DOHH2 (cell line): ENCODE measurements at regions not wholly inside any gene's neighbourhood (a gene's known extent, or its start where the extent isn't known, plus 50 kb on each side); places are given as distances from the start of the nearest gene placed in this dataset.
A peak's percentile ranks its signal among the peaks of the same experiment; 100 is the strongest.

Experiments used
- H3F3A ChIP-seq: fragments of 200-600 bp; sonication (generic), shearing (Covaris generic); 2 replicates; pipeline ENCODE4 v1.6.0; 2016; ENCODE audit warnings: antibody characterized with exemption, mild to moderate bottlenecking; ENCODE audit not compliant: control insufficient read depth, insufficient read depth
- H3K27ac ChIP-seq: fragments of 200-600 bp; sonication (generic); 2 replicates; pipeline ENCODE4 v1.5.1; 2014; ENCODE audit warnings: low read depth, mild to moderate bottlenecking, low read length, moderate library complexity
- H3K27me3 ChIP-seq: fragments of 200-600 bp; sonication (generic); 2 replicates; pipeline ENCODE4 v1.6.1; 2014; ENCODE audit warnings: mild to moderate bottlenecking, low read length, mixed read lengths; ENCODE audit not compliant: control insufficient read depth
- H3K36me3 ChIP-seq: fragments of 200-600 bp; sonication (generic); 2 replicates; pipeline ENCODE4 v1.6.1; 2014; ENCODE audit warnings: mild to moderate bottlenecking, low read length, moderate library complexity, mixed read lengths; ENCODE audit not compliant: control insufficient read depth
- H3K4me1 ChIP-seq: fragments of 200-600 bp; sonication (generic); 2 replicates; pipeline ENCODE4 v1.6.1; 2014; ENCODE audit warnings: mild to moderate bottlenecking, low read length, mixed read lengths; ENCODE audit not compliant: control insufficient read depth
- H3K4me2 ChIP-seq: fragments of 200-600 bp; sonication (generic); 2 replicates; pipeline ENCODE4 v1.6.0; 2014; ENCODE audit warnings: mild to moderate bottlenecking, low read length, moderate library complexity
- H3K4me3 ChIP-seq: fragments of 200-600 bp; sonication (generic); 2 replicates; pipeline ENCODE4 v1.5.1; 2014; ENCODE audit warnings: mild to moderate bottlenecking, low read length, mixed read lengths
- H3K79me2 ChIP-seq: fragments of 200-600 bp; sonication (generic); 2 replicates; pipeline ENCODE4 v1.6.1; 2014; ENCODE audit warnings: mild to moderate bottlenecking, low read length, mixed read lengths; ENCODE audit not compliant: control insufficient read depth
- H3K9me2 ChIP-seq: fragments of 200-600 bp; sonication (generic); replicated peaks from 2 replicates; pipeline ENCODE4 v1.6.1; 2014; ENCODE audit warnings: mild to moderate bottlenecking, low read length, mixed read lengths; ENCODE audit not compliant: control insufficient read depth
- H3K9me3 ChIP-seq: fragments of 200-600 bp; sonication (generic); 2 replicates; pipeline ENCODE4 v1.6.1; 2014; ENCODE audit warnings: antibody characterized with exemption, low read length, mixed read lengths; ENCODE audit not compliant: control insufficient read depth, insufficient read depth
- H4K20me1 ChIP-seq: fragments of 200-600 bp; sonication (generic); 2 replicates; pipeline ENCODE4 v1.6.0; 2014; ENCODE audit warnings: low read depth, mild to moderate bottlenecking, antibody characterized with exemption, low read length, moderate library complexity; ENCODE audit not compliant: control insufficient read depth, insufficient read depth
- CTCF ChIP-seq: fragments of 200-600 bp; sonication (generic); IDR thresholded peaks from one replicate; pipeline ENCODE4 v1.5.1; 2014; ENCODE audit warnings: antibody characterized with exemption, mild to moderate bottlenecking, low read depth, low read length; ENCODE audit not compliant: poor library complexity, severe bottlenecking
- EZH2phosphoT487 ChIP-seq: fragments of 200-600 bp; sonication (generic); IDR thresholded peaks from 2 replicates; pipeline ENCODE4 v1.6.1; 2017; ENCODE audit warnings: borderline replicate concordance, mild to moderate bottlenecking, antibody characterized with exemption, low read length, moderate library complexity, mixed read lengths

DNA sequence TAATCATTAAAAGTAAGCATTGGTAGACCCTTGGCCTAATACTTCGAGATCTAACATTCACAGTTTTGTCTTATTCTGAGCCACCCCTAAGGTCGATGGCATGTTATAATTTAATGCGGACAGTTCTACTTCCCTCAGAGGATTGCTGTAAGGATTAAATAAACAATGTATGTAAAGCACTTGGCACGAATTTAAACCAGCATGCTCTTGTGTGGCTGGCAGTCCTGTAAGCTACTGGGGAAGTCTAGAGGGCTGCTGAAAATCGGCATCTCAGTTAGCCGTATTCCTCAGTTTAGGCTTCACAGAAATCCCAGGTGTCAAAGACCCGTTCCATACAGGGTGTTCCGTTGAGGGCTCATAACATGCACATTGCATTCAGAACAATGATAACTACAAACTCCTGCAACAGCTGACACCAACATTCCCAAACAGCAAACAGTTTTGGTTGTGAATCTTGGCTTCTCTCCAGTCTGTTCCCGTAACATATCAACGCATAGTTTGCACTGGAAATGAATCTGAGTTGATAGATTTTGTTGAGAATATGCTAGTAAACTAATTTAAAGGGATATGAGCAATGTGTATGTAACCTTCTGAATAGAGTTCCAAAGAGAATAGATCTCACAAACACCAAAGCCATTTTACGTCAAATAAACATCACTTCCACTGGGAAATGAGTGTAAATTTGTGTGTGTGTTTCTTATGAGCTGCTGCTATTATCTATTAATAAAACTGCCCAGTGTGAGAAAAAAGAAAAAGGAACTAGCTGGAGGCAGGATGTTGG, 52.2 kb upstream of the ACKR3 start:
- H3K9me3 ChIP-seq = no peaks in the 10 kb centered on the region
- no peaks in the 10 kb centered on the region for H3K79me2 ChIP-seq
- peak overlapping the region; percentile 58 for H3K4me2 ChIP-seq

More for the DNA sequence above, 52.2 kb upstream of the ACKR3 start:
- Histone ChIP-seq H3K4me3 (peak overlapping the region; percentile 48), H3K36me3 (no peaks in the 10 kb centered on the region), H3F3A (no peaks in the 10 kb centered on the region), H4K20me1 (no peaks in the 10 kb centered on the region), H3K4me1 (peaks cover 38% of the 10 kb centered on the region), H3K27me3 (no peaks in the 10 kb centered on the region), H3K9me2 (no peaks in the 10 kb centered on the region), H3K27ac (peak overlapping the region; percentile 39)
- TF ChIP-seq EZH2phosphoT487 (no peak), CTCF (no peak)
